Natural killer cell treated with Interleukin-12 subunit alpha and Interleukin-12 subunit beta and Interleukin-15 and Interleukin-18, amount 100 ng/mL, for 72 hours (primary cell): ENCODE measurements at regions not wholly inside any gene's neighbourhood (a gene's known extent, or its start where the extent isn't known, plus 50 kb on each side); places are given as distances from the start of the nearest gene placed in this dataset.

Source experiments
- ATAC-seq, 2 donors: fragments of 150-1000 bp; cut with Tn5 transposase in 1 of 2; sonication (Bioruptor Pico), chemical (Tn5 transposase) in 1 of 2; 2 replicates each; pipeline ENCODE4 v1.10.0; 2021
- DNase-seq: peaks from one replicate; pipeline ENCODE4 v3.0.0; 2022; ENCODE audit warnings: low spot score
- H3K27ac Mint-ChIP-seq, 2 donors: 1 replicate in 1 of 2; 2 replicates in 1 of 2; pipeline ENCODE4 v1.8.0; 2022; ENCODE audit warnings: mixed read lengths in 2 of 2, mild to moderate bottlenecking in 1 of 2, moderate library complexity in 1 of 2
- H3K27me3 Mint-ChIP-seq, 2 donors: 1 replicate in 1 of 2; 2 replicates in 1 of 2; pipeline ENCODE4 v1.8.0; 2022; ENCODE audit warnings: mixed read lengths in 2 of 2
- H3K36me3 Mint-ChIP-seq: one replicate; pipeline ENCODE4 v1.8.0; 2022; ENCODE audit warnings: mixed read lengths
- H3K4me1 Mint-ChIP-seq, 2 donors: 1 replicate in 1 of 2; 2 replicates in 1 of 2; pipeline ENCODE4 v1.8.0; 2022; ENCODE audit warnings: low read depth in 2 of 2, mixed read lengths in 2 of 2, mild to moderate bottlenecking in 1 of 2
- H3K4me3 Mint-ChIP-seq: one replicate; pipeline ENCODE4 v1.8.0; 2022; ENCODE audit warnings: mixed read lengths
- H3K9me3 Mint-ChIP-seq: 2 replicates; pipeline ENCODE4 v1.8.0; 2022; ENCODE audit warnings: mixed read lengths

DNA sequence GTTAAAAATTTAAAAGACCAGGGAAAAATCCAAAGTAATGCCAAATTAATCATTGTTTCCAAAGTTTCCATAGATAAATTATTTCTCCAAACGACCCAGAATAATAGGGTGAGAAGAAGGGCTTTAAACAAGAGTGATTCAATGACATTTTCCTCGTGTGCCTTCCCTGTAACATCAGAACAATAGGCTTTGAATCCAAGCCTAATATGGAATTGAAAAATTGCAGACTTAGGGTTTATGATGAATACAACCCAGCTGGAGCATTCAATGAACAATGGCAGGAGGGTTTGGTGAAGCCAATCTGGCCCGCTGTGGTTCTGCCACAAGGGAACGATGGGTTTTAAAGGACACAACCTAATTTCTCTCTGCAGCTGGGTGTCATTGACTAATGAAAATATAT, 94.2 kb downstream of the CBLL2 start:
- Mint-ChIP-seq H3K4me3 (no peak overlapping the region), H3K36me3 (no peaks in the 10 kb centered on the region), H3K27me3 (no peaks in the 10 kb centered on the region), H3K9me3 (peaks cover 6% of the 10 kb centered on the region), H3K4me1 (no peaks in the 10 kb centered on the region), H3K27ac (no peak overlapping the region)
- no peak for ATAC-seq
- DNase-seq = no peak

DNA sequence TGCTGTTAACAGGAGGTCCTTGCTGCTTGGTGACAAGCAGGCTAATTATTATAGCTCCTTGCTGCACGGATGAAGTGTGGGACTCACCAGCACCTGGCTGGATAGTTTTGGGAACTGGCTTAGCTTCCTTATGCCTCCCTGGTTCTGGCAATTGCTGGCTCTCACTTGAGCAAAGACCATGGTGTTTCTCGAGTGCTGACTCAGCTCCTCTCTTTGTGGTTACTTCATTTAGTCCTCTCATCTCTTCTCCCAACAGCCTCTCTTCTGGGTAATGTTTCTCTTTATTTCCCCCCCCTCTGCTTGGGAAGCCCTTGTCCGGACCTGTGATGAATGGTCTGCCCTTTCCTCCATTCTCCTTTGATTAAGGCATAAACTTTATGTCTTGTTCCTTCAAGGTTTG, 100.4 kb downstream of the CBLL2 start:
- peaks cover 6% of the 10 kb centered on the region for H3K9me3 Mint-ChIP-seq
- ATAC-seq (no peak), DNase-seq (no peak)
- no peak overlapping the region for H3K27ac Mint-ChIP-seq
- H3K27me3 Mint-ChIP-seq = no peaks in the 10 kb centered on the region
- no peaks in the 10 kb centered on the region for H3K36me3 Mint-ChIP-seq
- no peak overlapping the region for H3K4me3 Mint-ChIP-seq
- H3K4me1 Mint-ChIP-seq = no peaks in the 10 kb centered on the region

DNA sequence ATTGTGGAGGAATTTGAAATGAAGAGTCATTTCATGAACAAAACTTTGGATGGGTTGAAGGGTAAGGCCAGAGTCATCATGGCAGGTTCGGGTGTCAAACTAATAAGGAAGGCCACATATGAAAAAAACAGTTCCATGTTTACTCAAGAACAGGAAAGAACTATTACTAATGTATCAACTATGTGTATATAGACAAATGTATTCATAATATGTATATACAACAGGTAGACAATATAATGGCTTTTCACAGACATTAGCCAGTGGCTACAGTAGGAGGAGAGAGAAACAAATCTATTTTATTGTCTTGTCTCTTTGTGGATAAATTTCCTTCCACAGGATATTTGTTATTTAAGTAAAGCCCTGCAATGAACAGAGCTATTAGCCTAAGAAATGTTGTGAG, 101.1 kb downstream of the CBLL2 start:
- no peaks in the 10 kb centered on the region for H3K36me3 Mint-ChIP-seq
- H3K9me3 Mint-ChIP-seq = peaks cover 6% of the 10 kb centered on the region
- H3K27me3 Mint-ChIP-seq = no peaks in the 10 kb centered on the region
- no peaks in the 10 kb centered on the region for H3K4me1 Mint-ChIP-seq
- H3K4me3 Mint-ChIP-seq = no peak overlapping the region
- no peak for DNase-seq
- no peak for ATAC-seq
- no peak overlapping the region for H3K27ac Mint-ChIP-seq

- H3K27ac Mint-ChIP-seq = no peak overlapping the region
- no peaks in the 10 kb centered on the region for H3K4me1 Mint-ChIP-seq
- no peak overlapping the region for H3K4me3 Mint-ChIP-seq
- ATAC-seq (no peak), DNase-seq (no peak)
- H3K9me3 Mint-ChIP-seq = peaks cover 3% of the 10 kb centered on the region
- H3K36me3 Mint-ChIP-seq = no peaks in the 10 kb centered on the region
- no peaks in the 10 kb centered on the region for H3K27me3 Mint-ChIP-seq
Observed at GRCh38 chrX:22376369-22376768, 103.7 kb downstream of the CBLL2 start.

GRCh38 chrX:22378296-22378695, 105.6 kb downstream of the CBLL2 start:
- H3K27ac Mint-ChIP-seq = no peak overlapping the region
- peaks cover 3% of the 10 kb centered on the region for H3K9me3 Mint-ChIP-seq
- H3K36me3 Mint-ChIP-seq = no peaks in the 10 kb centered on the region
- no peak overlapping the region for H3K4me3 Mint-ChIP-seq
- DNase-seq (no peak), ATAC-seq (no peak)
- H3K27me3 Mint-ChIP-seq = no peaks in the 10 kb centered on the region
- H3K4me1 Mint-ChIP-seq = no peaks in the 10 kb centered on the region

GRCh38 chrX:22383988-22384387, 111.3 kb downstream of the CBLL2 start:
- ATAC-seq = no peak
- H3K9me3 Mint-ChIP-seq = no peaks in the 10 kb centered on the region
- H3K27ac Mint-ChIP-seq = no peak overlapping the region
- no peaks in the 10 kb centered on the region for H3K27me3 Mint-ChIP-seq
- no peaks in the 10 kb centered on the region for H3K4me1 Mint-ChIP-seq
- no peak overlapping the region for H3K4me3 Mint-ChIP-seq
- no peak for DNase-seq
- H3K36me3 Mint-ChIP-seq = no peaks in the 10 kb centered on the region

- Mint-ChIP-seq H3K4me1 (no peaks in the 10 kb centered on the region), H3K27ac (no peak overlapping the region), H3K9me3 (peaks cover under 1% of the 10 kb centered on the region), H3K36me3 (no peaks in the 10 kb centered on the region), H3K27me3 (no peaks in the 10 kb centered on the region), H3K4me3 (no peak overlapping the region)
- DNase-seq (no peak), ATAC-seq (no peak)
Observed at GRCh38 chrX:22389556-22390179, 117.0 kb downstream of the CBLL2 start.

- DNase-seq (no peak), ATAC-seq (no peak)
- Mint-ChIP-seq H3K4me3 (no peak overlapping the region), H3K27me3 (no peaks in the 10 kb centered on the region), H3K9me3 (peaks cover 4% of the 10 kb centered on the region), H3K36me3 (no peaks in the 10 kb centered on the region), H3K27ac (no peak overlapping the region), H3K4me1 (no peaks in the 10 kb centered on the region)
Observed at GRCh38 chrX:22392133-22392948, 119.6 kb downstream of the CBLL2 start.

GRCh38 chrX:22395372-22395771, 122.7 kb downstream of the CBLL2 start:
- Mint-ChIP-seq H3K27ac (no peak overlapping the region), H3K9me3 (peaks cover 4% of the 10 kb centered on the region), H3K4me3 (no peak overlapping the region)

GRCh38 chrX:22396408-22396807, 123.7 kb downstream of the CBLL2 start:
- peaks cover 4% of the 10 kb centered on the region for H3K9me3 Mint-ChIP-seq
- no peak overlapping the region for H3K27ac Mint-ChIP-seq
- no peak for ATAC-seq
- no peaks in the 10 kb centered on the region for H3K36me3 Mint-ChIP-seq
- H3K4me1 Mint-ChIP-seq = no peaks in the 10 kb centered on the region
- no peak for DNase-seq
- no peaks in the 10 kb centered on the region for H3K27me3 Mint-ChIP-seq
- H3K4me3 Mint-ChIP-seq = no peak overlapping the region

More at GRCh38 chrX:22395372-22395771, 122.7 kb downstream of the CBLL2 start:
- H3K27me3 Mint-ChIP-seq = no peaks in the 10 kb centered on the region
- ATAC-seq = no peak
- H3K36me3 Mint-ChIP-seq = no peaks in the 10 kb centered on the region
- no peaks in the 10 kb centered on the region for H3K4me1 Mint-ChIP-seq
- DNase-seq = no peak

DNA sequence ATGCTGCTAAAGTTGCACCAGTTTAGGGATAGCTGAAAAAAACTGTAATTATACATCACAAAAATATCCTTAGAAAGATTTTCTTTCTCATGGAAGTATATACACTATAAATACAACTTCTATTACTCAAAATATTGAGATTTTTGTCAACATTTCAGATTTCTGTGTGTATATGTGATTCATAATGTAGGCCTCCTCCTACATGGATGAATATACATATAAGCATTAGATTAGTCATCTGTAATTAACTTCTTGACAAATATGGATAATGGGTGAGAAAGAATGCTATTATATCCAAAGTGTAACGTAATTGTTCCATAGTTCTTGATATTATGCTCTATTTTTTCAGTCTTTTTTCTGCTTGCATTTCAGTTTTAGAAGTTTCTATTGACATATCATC, 124.9 kb downstream of the CBLL2 start:
- no peak for DNase-seq
- H3K4me3 Mint-ChIP-seq = no peak overlapping the region
- no peaks in the 10 kb centered on the region for H3K27me3 Mint-ChIP-seq
- no peaks in the 10 kb centered on the region for H3K4me1 Mint-ChIP-seq
- no peak overlapping the region for H3K27ac Mint-ChIP-seq
- no peaks in the 10 kb centered on the region for H3K36me3 Mint-ChIP-seq
- H3K9me3 Mint-ChIP-seq = peaks cover 4% of the 10 kb centered on the region
- ATAC-seq = no peak

- ATAC-seq = no peak
- Mint-ChIP-seq H3K9me3 (peaks cover 4% of the 10 kb centered on the region), H3K4me1 (no peaks in the 10 kb centered on the region), H3K27ac (no peak overlapping the region), H3K27me3 (peaks cover 0 to 2% of the 10 kb centered on the region in 2 donors), H3K4me3 (no peak overlapping the region), H3K36me3 (no peaks in the 10 kb centered on the region)
- DNase-seq = no peak
Observed at GRCh38 chrX:22399437-22400192, 126.9 kb downstream of the CBLL2 start.

GRCh38 chrX:22404297-22404696, 131.6 kb downstream of the CBLL2 start:
- H3K27ac Mint-ChIP-seq = no peak overlapping the region
- no peaks in the 10 kb centered on the region for H3K9me3 Mint-ChIP-seq
- no peaks in the 10 kb centered on the region for H3K36me3 Mint-ChIP-seq
- no peaks in the 10 kb centered on the region for H3K4me1 Mint-ChIP-seq
- H3K27me3 Mint-ChIP-seq = peaks cover 0 to 2% of the 10 kb centered on the region in 2 donors
- H3K4me3 Mint-ChIP-seq = no peak overlapping the region
- ATAC-seq (no peak), DNase-seq (no peak)

- no peaks in the 10 kb centered on the region for H3K4me1 Mint-ChIP-seq
- H3K36me3 Mint-ChIP-seq = no peaks in the 10 kb centered on the region
- H3K27me3 Mint-ChIP-seq = peaks cover 0 to 2% of the 10 kb centered on the region in 2 donors
- H3K9me3 Mint-ChIP-seq = no peaks in the 10 kb centered on the region
- no peak for DNase-seq
- no peak for ATAC-seq
- H3K4me3 Mint-ChIP-seq = no peak overlapping the region
- H3K27ac Mint-ChIP-seq = no peak overlapping the region
Observed at GRCh38 chrX:22406201-22406737, 133.6 kb downstream of the CBLL2 start.
